HG02943 (cell line): ENCODE measurements at regions not wholly inside any gene's neighbourhood (a gene's known extent, or its start where the extent isn't known, plus 50 kb on each side); places are given as distances from the start of the nearest gene placed in this dataset.
"Not testable (repeated sequence)": the region's sequence is repeated elsewhere in the genome, so short reads cannot be mapped to it uniquely, and the experiment has no call there.

Source experiments
- ATAC-seq: cut with Tn5 transposase; IDR thresholded peaks from one replicate; pipeline ENCODE4 v1.9.1; 2021; ENCODE audit warnings: mild to moderate bottlenecking, low read depth, moderate library complexity; ENCODE audit not compliant: unreplicated experiment

GRCh38 chr11:57047610-57048009, 58.9 kb downstream of the OR5AK2 start:
- ATAC-seq = no peak

GRCh38 chr11:57049749-57050148, 61.0 kb downstream of the OR5AK2 start:
- no peak for ATAC-seq

- ATAC-seq = no peak
Measured at GRCh38 chr11:57054817-57055216, 66.1 kb downstream of the OR5AK2 start.

- ATAC-seq = no peak
Measured at GRCh38 chr11:57055744-57056143, 67.0 kb downstream of the OR5AK2 start.

GRCh38 chr11:57056735-57057134, 68.0 kb downstream of the OR5AK2 start:
- ATAC-seq = no peak

- no peak for ATAC-seq
Measured at GRCh38 chr11:57057561-57057960, 68.8 kb downstream of the OR5AK2 start.

- not testable (repeated sequence) for ATAC-seq
Measured at GRCh38 chr11:57062957-57063356, 74.2 kb downstream of the OR5AK2 start.

GRCh38 chr11:57069942-57070341, 81.2 kb downstream of the OR5AK2 start:
- no peak for ATAC-seq

GRCh38 chr11:57071829-57072228, 83.1 kb downstream of the OR5AK2 start:
- ATAC-seq = no peak

- no peak for ATAC-seq
Measured at GRCh38 chr11:57072640-57073039, 83.9 kb downstream of the OR5AK2 start.

- no peak for ATAC-seq
Measured at GRCh38 chr11:57073128-57073527, 84.4 kb downstream of the OR5AK2 start.

GRCh38 chr11:57081356-57081755, 92.6 kb downstream of the OR5AK2 start:
- no peak for ATAC-seq

GRCh38 chr11:57082125-57082524, 93.4 kb downstream of the OR5AK2 start:
- no peak for ATAC-seq

- ATAC-seq = no peak
Measured at GRCh38 chr11:57083641-57084385, 95.1 kb downstream of the OR5AK2 start.

- ATAC-seq = no peak
Measured at GRCh38 chr11:57085611-57086010, 96.1 kb upstream of the LRRC55 start.

- ATAC-seq = no peak
Measured at GRCh38 chr11:57087991-57088390, 93.8 kb upstream of the LRRC55 start.

- ATAC-seq = no peak
Measured at GRCh38 chr11:57092028-57092698, 89.6 kb upstream of the LRRC55 start.

- no peak for ATAC-seq
Measured at GRCh38 chr11:57094181-57094935, 87.4 kb upstream of the LRRC55 start.

GRCh38 chr11:57095417-57095816, 86.3 kb upstream of the LRRC55 start:
- ATAC-seq = no peak

- ATAC-seq = no peak
Measured at GRCh38 chr11:57095896-57096295, 85.9 kb upstream of the LRRC55 start.

GRCh38 chr11:57097149-57097548, 84.6 kb upstream of the LRRC55 start:
- ATAC-seq = no peak
